Keratinocyte (primary cell): ENCODE measurements at regions not wholly inside any gene's neighbourhood (a gene's known extent, or its start where the extent isn't known, plus 50 kb on each side); places are given as distances from the start of the nearest gene placed in this dataset.

ENCODE experiments used
- DNase-seq: peaks from one replicate; pipeline ENCODE4 v3.0.0-alpha.2; 2011; ENCODE audit warnings: low read depth, missing footprints, low spot score
- FAIRE-seq: peaks from 2 replicates; lab custom pipeline; 2011; peaks lifted over from hg19 to GRCh38; lab: Jason Lieb, UNC
- H2AFZ ChIP-seq: 2 replicates; pipeline ENCODE4 v1.6.0; 2012; ENCODE audit warnings: low read length, control low read depth, inconsistent platforms; ENCODE audit not compliant: control insufficient read depth
- H3K27ac ChIP-seq: 2 replicates; pipeline ENCODE4 v1.5.1; 2011; ENCODE audit warnings: low read length; ENCODE audit not compliant: control insufficient read depth, insufficient read depth
- H3K27me3 ChIP-seq: 3 replicates; pipeline ENCODE4 v1.6.0; 2011; ENCODE audit warnings: low read length; ENCODE audit not compliant: control insufficient read depth, insufficient read depth; ENCODE audit errors: extremely low read depth
- H3K36me3 ChIP-seq, 2 experiments: 2 replicates in 1 of 2; 3 replicates in 1 of 2; pipeline ENCODE4 v1.5.1; 2011; ENCODE audit warnings: low read length in 2 of 2, mild to moderate bottlenecking in 1 of 2; ENCODE audit not compliant: control insufficient read depth in 2 of 2, insufficient read depth in 2 of 2; ENCODE audit errors: extremely low read depth in 1 of 2
- H3K4me1 ChIP-seq: 3 replicates; pipeline ENCODE4 v1.5.1; 2011; ENCODE audit warnings: low read length; ENCODE audit not compliant: control insufficient read depth, insufficient read depth; ENCODE audit errors: extremely low read depth
- H3K4me2 ChIP-seq: 3 replicates; pipeline ENCODE4 v1.6.0; 2011; ENCODE audit warnings: low read depth, low read length; ENCODE audit not compliant: control insufficient read depth, insufficient read depth; ENCODE audit errors: extremely low read depth
- H3K4me3 ChIP-seq, 3 experiments: fragments of 200-600 bp in 1 of 3; sonication (generic) in 1 of 3; 2 replicates in 2 of 3; 3 replicates in 1 of 3; pipeline ENCODE4 v1.5.1; 2011 to 2016; ENCODE audit warnings: low read length in 3 of 3, mild to moderate bottlenecking in 3 of 3, control low read depth in 2 of 3, inconsistent platforms in 1 of 3, low read depth in 1 of 3, mixed read lengths in 1 of 3, mixed run types in 1 of 3, moderate library complexity in 1 of 3; ENCODE audit not compliant: control insufficient read depth in 2 of 3, insufficient read depth in 2 of 3; ENCODE audit errors: extremely low read depth in 1 of 3
- H3K79me2 ChIP-seq: 2 replicates; pipeline ENCODE4 v1.6.0; 2012; ENCODE audit warnings: low read length; ENCODE audit not compliant: control insufficient read depth, insufficient read depth
- H3K9ac ChIP-seq: 3 replicates; pipeline ENCODE4 v1.6.0; 2011; ENCODE audit warnings: low read length; ENCODE audit not compliant: control insufficient read depth, insufficient read depth; ENCODE audit errors: extremely low read depth
- H3K9me1 ChIP-seq: 3 replicates; pipeline ENCODE4 v1.6.0; 2011; ENCODE audit warnings: low read length; ENCODE audit not compliant: control insufficient read depth, insufficient read depth; ENCODE audit errors: extremely low read depth
- H3K9me3 ChIP-seq: 2 replicates; pipeline ENCODE4 v1.5.1; 2012; ENCODE audit warnings: low read depth, low read length; ENCODE audit not compliant: control insufficient read depth
- H4K20me1 ChIP-seq: 3 replicates; pipeline ENCODE4 v1.6.0; 2011; ENCODE audit warnings: low read length; ENCODE audit not compliant: control insufficient read depth, insufficient read depth; ENCODE audit errors: extremely low read depth
- EZH2 ChIP-seq: IDR thresholded peaks from one replicate; pipeline ENCODE4 v1.6.1; 2012; ENCODE audit warnings: inconsistent platforms, mild to moderate bottlenecking, low read length, moderate library complexity
- dilution Hi-C: fragments of 300-500 bp; cut with MboI; formaldehyde crosslinking; loops from one replicate; pipeline ENCODE4 v1.7.0; 2020; ENCODE audit warnings: low sequenced_read_pairs; ENCODE audit not compliant: extremely low pct_ligation_motif_present
- TF ChIP-seq, protein P1 (sequence below), 3 experiments: IDR thresholded peaks in 1 of 3; conservative IDR thresholded peaks in 1 of 3; optimal IDR thresholded peaks in 1 of 3; 2 replicates in 2 of 3; 3 replicates in 1 of 3; pipeline versions ENCODE3 to v1.5.1; 2011; ENCODE audit warnings: low read length in 3 of 3, mild to moderate bottlenecking in 3 of 3, moderate library complexity in 2 of 3, control low read depth in 1 of 3, inconsistent platforms in 1 of 3; ENCODE audit not compliant: insufficient read depth in 2 of 3; ENCODE audit errors: extremely low read depth in 1 of 3

DNA sequence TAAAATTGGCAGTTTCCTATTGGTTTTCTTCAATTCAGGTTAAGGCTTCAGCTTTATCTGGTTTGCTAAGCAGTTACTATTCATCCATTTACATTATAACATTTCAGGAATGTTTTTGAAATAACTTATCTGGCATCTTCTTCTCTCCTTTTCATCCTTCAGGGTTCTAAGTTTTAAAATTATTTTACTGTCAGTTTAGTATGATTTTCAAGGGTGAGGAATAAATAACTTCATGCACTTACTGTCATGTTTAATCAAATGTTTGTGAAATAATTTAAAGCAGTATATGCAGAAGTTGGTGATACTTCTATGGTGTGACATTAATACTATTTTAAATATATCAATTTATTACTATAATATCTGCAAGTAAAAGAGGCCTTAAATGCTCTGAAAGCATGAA is 338.1 kb upstream of the MMS22L start:
- FAIRE-seq, result no peak
- dilution Hi-C loops, result no loop called here
- no peak overlapping the region for H3K4me2 ChIP-seq

DNA sequence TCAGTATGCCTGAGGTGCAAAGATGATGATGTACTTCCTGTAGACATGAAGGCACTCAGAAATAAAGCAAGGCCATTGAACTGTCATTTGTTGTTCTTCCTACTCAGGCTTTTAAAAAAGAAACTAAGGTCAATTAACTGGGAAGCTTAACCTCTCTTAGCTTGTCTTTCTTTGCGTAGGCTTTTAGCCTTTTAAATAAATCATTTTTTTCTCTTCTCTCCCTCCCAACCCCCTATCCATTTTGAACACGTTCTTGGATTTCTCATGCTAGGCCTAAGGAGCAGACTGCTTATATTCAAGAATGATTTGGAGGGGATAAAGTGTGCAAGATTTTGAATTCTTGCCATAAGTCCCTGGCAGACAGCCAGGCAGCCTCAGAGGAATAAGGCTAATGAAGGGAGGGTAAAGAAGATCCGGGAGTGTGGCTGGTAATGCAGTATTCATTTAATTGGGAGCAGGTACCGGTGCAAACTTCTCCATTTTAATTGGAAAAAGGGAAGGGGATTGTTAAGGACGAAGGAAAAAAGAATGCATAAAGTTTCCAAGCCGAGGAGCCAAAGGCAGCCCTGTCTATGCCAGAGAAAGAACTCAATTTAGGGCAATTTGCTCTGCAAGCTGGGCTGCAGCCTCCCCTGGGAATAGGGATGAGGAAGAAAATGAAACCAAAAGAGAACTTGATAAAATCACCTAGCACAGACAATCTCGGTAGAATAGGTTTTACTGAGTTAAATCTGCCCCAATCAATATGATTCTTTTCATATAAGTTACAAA is 343.8 kb upstream of the MMS22L start:
- no peak for TF ChIP-seq EZH2
- TF ChIP-seq, protein P1, sequence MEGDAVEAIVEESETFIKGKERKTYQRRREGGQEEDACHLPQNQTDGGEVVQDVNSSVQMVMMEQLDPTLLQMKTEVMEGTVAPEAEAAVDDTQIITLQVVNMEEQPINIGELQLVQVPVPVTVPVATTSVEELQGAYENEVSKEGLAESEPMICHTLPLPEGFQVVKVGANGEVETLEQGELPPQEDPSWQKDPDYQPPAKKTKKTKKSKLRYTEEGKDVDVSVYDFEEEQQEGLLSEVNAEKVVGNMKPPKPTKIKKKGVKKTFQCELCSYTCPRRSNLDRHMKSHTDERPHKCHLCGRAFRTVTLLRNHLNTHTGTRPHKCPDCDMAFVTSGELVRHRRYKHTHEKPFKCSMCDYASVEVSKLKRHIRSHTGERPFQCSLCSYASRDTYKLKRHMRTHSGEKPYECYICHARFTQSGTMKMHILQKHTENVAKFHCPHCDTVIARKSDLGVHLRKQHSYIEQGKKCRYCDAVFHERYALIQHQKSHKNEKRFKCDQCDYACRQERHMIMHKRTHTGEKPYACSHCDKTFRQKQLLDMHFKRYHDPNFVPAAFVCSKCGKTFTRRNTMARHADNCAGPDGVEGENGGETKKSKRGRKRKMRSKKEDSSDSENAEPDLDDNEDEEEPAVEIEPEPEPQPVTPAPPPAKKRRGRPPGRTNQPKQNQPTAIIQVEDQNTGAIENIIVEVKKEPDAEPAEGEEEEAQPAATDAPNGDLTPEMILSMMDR (optimal IDR thresholded peaks at IDR 0.05 in 1 of 3, IDR thresholded peaks at IDR 0.05 in 1 of 3, conservative IDR thresholded peaks at IDR 0.05 in 1 of 3; ENCODE audit: extremely low read depth in 1 of 3, insufficient read depth in 2 of 3, low read length in 3 of 3), result no peak
- peak overlapping the region; percentile 48 for H2AFZ ChIP-seq
- H3K9me3 ChIP-seq, result no peaks in the 10 kb centered on the region
- H3K4me2 ChIP-seq, result peak overlapping the region; percentile 34
- H3K79me2 ChIP-seq, result no peaks in the 10 kb centered on the region
- H3K27ac ChIP-seq, result no peak overlapping the region
- H3K9ac ChIP-seq, result no peak overlapping the region
- no peak overlapping the region for H3K4me3 ChIP-seq
- no peaks in the 10 kb centered on the region for H3K27me3 ChIP-seq
- no peaks in the 10 kb centered on the region for H3K36me3 ChIP-seq
- H4K20me1 ChIP-seq, result no peaks in the 10 kb centered on the region
- dilution Hi-C loops, result no loop called here
- no peak for DNase-seq
- no peaks in the 10 kb centered on the region for H3K9me1 ChIP-seq
- no peak for FAIRE-seq
- peaks cover 6% of the 10 kb centered on the region for H3K4me1 ChIP-seq

More for the DNA sequence above, 338.1 kb upstream of the MMS22L start:
- Histone ChIP-seq H4K20me1 (no peaks in the 10 kb centered on the region), H3K36me3 (no peaks in the 10 kb centered on the region), H3K27ac (no peak overlapping the region), H3K9me3 (no peaks in the 10 kb centered on the region), H3K9me1 (no peaks in the 10 kb centered on the region), H3K79me2 (no peaks in the 10 kb centered on the region), H3K4me3 (no peak overlapping the region), H3K4me1 (no peaks in the 10 kb centered on the region), H3K27me3 (no peaks in the 10 kb centered on the region), H2AFZ (no peak overlapping the region), H3K9ac (no peak overlapping the region)
- no peak for TF ChIP-seq EZH2
- TF ChIP-seq, protein P1 (optimal IDR thresholded peaks at IDR 0.05 in 1 of 3, IDR thresholded peaks at IDR 0.05 in 1 of 3, conservative IDR thresholded peaks at IDR 0.05 in 1 of 3; ENCODE audit: extremely low read depth in 1 of 3, insufficient read depth in 2 of 3, low read length in 3 of 3), result no peak
- no peak for DNase-seq
